Activated CD8-positive, alpha-beta memory T cell treated with anti-CD3 and anti-CD28 coated beads for 36 hours (primary cell): ENCODE measurements at regions not wholly inside any gene's neighbourhood (a gene's known extent, or its start where the extent isn't known, plus 50 kb on each side); places are given as distances from the start of the nearest gene placed in this dataset.
"Not testable (repeated sequence)": the region's sequence is repeated elsewhere in the genome, so short reads cannot be mapped to it uniquely, and the experiment has no call there.

Source experiments
- CTCF ChIA-PET: fragments of 350-600 bp; sonication (Branson Sonifier 250); formaldehyde crosslinking; loops from one replicate; lab custom pipeline; 2021; ENCODE audit warnings: antibody characterized with exemption; lab: Charles Lee
- POLR2A ChIA-PET: fragments of 350-600 bp; sonication (Branson Sonifier 250); formaldehyde crosslinking; loops from one replicate; lab custom pipeline; 2021; ENCODE audit warnings: antibody characterized with exemption; lab: Charles Lee

DNA sequence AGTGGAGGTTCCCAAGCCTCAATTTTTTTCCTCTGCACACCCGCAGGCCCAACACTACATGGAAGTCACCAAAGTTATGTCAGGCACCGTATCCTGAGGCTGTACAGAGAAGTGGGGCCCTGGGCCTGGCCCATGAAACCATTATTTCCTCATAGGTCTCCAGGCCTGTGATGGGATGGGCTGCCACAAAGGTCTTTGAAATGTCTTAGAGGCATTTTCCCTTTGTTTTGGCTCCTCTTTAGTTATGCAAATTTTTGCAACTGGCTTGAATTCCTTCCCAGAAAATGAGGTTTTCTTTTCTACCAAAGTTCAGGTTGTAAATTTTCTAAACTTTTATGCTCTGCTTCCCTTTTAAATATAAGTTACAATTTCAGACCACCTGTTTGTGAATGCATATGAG is 365.2 kb downstream of the HGF start:
- POLR2A ChIA-PET = interaction anchor here (0.6 kb wide), 1 partner anchor 61 kb away, joined by 14 read pairs; no protein-coding TSS in a partner anchor
- CTCF ChIA-PET = no interaction called here

DNA sequence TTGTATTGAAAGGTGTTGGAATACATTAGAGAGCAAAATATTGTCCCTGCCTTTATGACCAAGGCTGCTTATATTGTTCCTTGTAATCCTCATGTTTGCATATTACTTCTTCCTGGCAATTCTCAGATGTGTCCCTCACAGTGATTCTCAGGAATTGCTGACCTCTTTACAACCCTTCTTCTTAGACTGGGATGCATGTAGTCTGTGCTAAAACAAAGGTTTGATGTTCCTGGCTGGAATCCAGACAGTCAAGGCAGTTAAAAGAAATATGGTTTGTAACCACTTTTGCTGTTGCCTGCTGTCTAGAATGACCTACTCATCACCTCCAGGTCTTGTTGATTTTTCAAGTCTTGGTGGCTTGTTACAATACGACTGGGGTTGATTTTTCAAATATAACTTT is 367.6 kb downstream of the HGF start:
- POLR2A ChIA-PET = no interaction called here
- CTCF ChIA-PET = no interaction called here

DNA sequence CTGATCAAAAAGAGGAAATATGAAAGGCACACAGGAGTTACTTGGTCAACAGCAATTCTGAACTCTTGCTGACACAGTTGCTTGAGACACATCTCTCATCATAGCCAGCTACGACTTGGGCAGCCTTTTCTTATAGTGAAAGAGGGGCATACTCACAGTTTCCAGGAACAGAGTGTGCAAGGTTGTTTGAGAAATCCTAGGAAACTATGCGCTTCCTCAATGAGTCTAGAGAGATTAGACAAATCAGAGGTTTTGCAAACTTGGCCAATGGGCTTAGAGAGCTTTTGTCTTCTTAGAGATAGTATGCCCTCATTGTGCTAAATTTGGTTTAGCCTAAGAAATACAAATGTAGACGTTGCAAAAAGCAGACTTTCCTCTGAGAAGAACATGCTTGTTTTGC is 370.4 kb downstream of the HGF start:
- CTCF ChIA-PET = no interaction called here
- POLR2A ChIA-PET = no interaction called here

DNA sequence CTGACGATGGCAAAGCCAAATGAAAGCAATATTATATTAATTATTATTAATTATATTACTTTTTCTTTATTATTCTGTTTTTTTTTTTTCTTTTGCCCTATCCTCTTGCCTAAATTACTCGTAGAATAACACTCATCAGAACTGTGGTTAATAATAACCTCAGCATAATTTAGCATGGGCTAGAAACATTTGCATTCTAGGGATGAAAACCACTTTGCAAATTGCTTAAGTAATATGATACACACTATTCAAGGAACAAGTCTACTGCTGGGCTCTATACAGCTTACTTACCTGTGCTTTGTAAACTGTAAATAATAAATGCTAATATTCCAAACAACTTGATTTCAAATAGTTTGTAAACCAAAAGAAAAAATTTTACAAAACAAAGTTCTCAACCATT is 375.8 kb downstream of the HGF start:
- CTCF ChIA-PET = no interaction called here
- POLR2A ChIA-PET = no interaction called here

DNA sequence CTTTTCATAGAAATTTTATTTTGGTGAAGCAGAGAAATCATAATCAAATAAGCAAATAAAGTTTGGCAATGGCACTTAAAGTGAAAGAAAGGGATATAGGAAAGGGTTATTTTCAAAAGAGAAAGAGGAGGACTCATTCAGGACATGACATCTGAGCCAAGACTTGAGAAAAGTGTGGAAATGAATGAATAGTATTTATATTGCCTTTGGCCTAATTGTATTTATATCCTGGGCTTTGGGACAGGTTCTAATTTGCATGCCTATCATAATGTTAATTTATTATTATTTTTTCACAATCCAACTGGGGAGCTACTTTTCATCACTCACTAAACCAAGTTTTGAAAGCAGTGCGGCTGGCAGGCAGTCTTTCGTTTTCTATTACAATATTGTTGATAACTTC is 376.8 kb downstream of the HGF start:
- ChIA-PET CTCF (no interaction called here), POLR2A (no interaction called here)

DNA sequence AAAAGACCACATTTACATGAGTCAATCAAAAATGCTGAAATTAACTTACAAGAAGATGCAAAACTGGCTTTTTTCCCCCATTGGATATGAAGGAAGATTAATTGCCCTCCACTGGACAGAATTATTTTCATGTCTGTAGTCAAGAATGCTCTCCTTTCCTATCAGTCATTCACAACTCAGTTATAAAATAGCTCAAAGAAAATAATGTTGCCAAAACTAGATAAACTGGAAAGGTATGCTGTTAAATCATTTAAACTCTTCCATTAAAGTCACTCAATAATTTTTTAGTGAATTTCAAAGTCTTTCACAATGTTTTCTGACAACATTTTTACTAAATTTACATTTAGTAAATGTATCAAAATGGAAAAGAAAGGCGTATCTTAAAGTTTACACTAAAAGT is 384.5 kb downstream of the HGF start:
- CTCF ChIA-PET = no interaction called here
- POLR2A ChIA-PET = no interaction called here

DNA sequence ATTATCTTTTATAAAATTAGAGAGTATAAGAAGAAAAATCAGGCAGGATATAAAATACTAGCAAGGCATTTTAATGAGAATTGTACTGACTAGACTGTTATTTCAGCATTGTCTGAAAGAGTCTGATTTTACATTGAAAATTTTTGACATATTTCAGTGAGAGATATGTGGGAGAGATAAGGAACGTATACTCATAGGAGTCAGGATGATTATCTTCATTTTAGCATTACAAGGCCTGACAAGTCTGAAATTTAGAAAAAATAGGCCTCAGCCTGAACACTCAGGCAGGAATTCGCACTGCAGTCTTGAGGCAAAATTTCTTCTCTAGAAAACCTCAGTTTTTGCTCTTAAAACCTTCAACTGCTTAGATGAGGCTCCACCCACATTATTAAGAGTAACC is 386.0 kb downstream of the HGF start:
- POLR2A ChIA-PET = no interaction called here
- CTCF ChIA-PET = no interaction called here

DNA sequence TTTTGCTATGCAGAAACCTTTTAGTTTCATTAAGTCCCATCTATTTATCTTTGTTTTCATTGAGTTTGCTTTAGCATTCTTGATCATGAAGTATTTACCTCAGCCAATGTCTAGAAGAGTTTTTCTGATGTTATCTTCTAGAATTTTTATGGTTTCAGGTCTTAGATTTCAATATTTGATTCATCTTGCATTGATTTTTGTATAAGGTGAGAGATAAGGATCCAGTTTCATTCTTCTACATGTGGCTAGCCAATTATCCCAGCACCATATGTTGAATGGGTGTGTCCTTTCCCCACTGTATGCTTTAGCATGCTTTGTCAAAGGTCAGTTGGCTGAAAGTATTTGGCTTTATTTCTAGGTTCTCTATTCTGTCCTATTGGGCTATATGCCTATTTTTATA is 395.2 kb downstream of the HGF start:
- CTCF ChIA-PET, POLR2A ChIA-PET: not testable (repeated sequence)

DNA sequence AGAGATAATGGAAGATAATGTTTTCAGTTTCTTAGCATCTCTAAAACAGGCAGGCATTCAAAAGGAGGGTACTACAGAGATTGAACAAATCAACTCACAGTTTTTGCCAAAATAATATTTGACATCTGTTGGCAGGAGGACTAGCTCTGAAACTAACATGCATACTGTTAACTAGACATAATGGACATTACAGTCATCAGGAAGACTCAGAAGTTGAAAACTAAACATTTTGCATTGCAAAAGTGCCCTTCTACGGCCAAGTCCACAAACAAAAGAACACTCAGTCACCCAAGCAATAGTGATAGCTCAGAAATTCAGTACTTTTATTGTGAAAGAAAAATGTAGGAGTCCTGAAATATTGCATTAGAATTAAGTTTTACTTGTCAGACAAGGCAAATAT is 399.0 kb downstream of the HGF start:
- ChIA-PET POLR2A (no interaction called here), CTCF (no interaction called here)

DNA sequence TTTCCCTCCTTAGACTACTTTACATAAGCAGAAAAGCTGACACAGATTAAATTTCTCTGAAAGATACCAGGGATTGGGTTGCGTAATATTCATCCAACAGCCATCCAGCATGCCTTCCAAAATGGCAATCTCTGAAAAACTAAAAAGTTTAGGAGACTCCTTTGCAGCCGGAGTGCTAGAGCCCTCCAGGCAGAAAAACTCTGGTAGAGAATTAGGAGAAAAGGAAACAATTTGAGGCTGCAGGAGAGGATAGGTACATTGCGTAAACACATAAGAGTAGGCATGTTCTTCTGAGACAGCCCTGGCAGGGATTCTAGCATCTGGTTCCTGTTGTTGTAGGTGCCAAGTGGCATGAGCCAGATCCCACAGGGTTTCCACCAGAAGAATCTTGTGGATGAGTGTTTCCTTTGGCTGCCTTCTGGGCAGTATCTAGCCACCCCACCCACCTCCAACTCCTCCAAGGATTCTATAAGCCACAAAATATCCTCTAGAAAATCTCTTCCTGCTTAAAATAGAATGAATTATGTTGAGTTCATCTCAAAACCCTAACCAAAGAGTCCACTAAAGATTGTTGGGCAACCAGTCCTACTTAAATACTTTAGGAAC is 402.4 kb downstream of the HGF start:
- ChIA-PET CTCF (no interaction called here), POLR2A (no interaction called here)

DNA sequence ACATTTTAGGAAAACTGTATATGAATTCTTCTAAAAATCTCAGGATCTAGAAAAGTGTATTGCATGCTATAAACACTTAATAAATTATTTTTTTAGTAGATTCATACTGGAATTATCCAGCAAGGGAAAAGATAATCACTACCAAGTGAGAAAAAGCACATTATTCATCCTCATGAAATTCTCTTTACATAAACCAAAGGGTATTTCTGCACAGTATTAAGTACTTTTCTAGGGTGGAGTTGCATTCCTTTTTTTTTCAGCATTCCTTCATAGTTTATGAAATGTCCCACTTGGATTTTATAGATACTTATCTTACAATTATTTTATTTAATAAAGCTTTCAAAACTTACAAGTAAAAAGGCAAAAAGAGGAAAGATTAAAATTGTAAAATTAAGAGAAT is 403.3 kb downstream of the HGF start:
- POLR2A ChIA-PET = no interaction called here
- CTCF ChIA-PET = no interaction called here

DNA sequence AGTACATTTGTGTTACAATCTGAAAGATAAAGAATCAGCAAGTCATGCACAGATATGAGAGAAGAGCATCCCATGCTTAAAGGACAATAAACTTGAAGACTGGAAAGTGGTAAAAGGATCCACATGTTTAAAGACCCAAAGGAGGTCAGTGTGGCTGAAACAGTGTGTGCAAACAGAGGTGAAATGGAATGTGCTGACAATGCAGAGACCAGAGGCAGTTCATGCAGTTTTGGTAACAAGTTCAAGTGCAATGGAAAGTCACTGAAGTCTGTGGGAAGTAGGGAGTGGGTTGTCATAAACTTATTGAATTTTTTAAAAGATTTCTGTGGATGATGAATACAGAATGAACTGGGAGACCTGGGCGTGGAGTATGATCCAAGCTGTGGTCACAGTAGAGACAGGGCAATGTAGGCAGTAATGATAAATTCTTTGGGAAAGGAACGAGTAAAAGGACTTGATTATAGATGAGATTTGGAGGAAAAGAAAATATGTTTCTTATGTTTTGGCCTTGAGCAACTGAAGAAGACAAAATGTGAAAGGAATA is 408.0 kb downstream of the HGF start:
- ChIA-PET POLR2A (no interaction called here), CTCF (no interaction called here)

DNA sequence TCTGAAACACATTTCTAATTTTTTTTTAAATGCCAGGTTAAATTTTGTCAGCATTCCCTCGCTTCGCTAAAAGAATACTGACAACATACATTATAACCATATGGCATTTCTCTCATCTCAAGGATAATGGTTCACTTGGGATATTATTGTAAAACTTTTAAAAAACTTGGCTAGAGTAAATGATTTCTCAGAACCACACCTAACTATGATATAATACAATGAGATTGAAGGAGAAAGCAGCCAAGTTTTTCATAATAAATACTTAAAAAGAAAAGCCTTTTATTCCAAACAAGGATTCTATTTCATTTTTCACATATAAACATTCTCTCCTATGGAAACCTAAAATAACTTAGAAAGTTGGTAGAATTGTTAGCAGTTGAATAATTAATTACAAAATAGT is 413.9 kb downstream of the HGF start:
- ChIA-PET POLR2A (no interaction called here), CTCF (no interaction called here)

DNA sequence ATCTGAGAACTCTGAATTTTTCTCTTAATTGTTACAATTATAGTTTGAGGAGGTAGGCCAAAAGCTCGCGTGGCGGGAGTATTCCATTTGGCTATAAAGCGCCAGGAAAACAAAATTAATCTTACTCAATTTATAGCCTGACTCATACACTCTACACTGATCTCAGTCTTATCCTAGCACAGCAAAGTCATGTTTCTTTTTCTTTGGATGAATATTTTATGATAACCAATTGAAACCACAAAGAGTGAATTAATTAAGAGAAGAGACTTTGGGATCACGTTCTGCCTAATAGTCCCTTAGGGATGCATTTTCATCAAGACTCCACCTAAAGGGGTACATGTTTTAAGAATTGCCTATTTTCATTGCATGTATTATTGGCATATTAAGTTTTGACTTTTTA is 420.8 kb downstream of the HGF start:
- ChIA-PET CTCF (no interaction called here), POLR2A (no interaction called here)

DNA sequence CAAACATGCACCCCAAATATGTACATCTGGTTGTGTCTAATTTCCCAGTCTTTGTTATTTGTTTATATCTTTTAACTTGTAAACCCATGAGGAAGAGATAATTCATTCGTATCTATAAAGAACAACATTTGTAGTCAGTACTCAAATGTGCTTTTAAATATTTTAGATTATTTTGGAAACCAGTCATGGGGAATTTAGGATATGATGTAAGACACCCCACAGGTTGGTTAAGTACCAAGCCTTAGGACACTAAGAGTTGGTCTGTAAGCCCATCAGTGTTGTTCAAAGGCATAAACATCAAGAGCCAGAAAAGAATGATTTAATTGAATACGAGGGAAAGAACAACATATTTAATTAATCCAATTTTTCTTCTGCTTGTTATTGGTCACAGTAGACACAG is 421.1 kb upstream of the SEMA3C start:
- CTCF ChIA-PET = interaction anchor here (1.0 kb wide), 1 partner anchor 19 kb away, joined by 3 read pairs; no protein-coding TSS in a partner anchor
- POLR2A ChIA-PET = no interaction called here

DNA sequence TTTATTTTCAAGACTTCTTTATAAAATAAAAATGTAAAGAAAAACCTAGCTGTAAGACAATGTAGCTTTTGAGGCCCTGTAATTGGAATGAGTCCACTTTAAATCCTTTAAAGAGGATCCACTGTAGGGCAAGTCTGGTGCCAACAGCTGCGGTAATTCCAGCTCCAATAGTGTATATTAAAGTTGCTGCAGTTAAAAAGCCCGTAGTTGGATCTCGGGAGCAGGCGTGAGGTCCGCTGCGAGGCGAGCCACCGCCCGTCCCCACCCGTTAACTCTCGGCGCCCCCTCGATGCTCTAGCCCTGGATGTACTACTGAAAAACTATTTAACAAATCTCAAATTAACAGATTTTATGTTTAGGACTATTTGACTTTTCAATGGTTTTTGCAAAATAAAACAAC is 414.7 kb upstream of the SEMA3C start:
- CTCF ChIA-PET = no interaction called here
- POLR2A ChIA-PET = no interaction called here

DNA sequence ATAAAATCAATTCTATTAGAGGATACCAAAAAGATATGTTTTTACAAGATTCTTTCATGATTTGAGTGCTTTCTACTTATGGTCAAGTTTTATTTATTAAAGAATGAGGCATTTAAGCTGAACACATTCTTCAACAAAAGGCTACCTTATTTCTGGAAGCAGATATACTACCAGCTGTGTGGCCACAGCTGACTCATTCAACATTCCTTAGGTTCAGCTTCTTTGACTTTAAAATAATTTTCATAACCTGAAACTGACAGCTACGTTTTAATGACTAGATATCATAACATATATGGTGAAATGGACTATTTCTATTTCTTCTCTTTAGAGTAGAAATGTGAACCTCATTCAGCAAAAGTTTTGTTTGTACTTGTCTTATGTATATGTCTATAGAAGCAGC is 414.2 kb upstream of the SEMA3C start:
- ChIA-PET POLR2A (no interaction called here), CTCF (no interaction called here)

DNA sequence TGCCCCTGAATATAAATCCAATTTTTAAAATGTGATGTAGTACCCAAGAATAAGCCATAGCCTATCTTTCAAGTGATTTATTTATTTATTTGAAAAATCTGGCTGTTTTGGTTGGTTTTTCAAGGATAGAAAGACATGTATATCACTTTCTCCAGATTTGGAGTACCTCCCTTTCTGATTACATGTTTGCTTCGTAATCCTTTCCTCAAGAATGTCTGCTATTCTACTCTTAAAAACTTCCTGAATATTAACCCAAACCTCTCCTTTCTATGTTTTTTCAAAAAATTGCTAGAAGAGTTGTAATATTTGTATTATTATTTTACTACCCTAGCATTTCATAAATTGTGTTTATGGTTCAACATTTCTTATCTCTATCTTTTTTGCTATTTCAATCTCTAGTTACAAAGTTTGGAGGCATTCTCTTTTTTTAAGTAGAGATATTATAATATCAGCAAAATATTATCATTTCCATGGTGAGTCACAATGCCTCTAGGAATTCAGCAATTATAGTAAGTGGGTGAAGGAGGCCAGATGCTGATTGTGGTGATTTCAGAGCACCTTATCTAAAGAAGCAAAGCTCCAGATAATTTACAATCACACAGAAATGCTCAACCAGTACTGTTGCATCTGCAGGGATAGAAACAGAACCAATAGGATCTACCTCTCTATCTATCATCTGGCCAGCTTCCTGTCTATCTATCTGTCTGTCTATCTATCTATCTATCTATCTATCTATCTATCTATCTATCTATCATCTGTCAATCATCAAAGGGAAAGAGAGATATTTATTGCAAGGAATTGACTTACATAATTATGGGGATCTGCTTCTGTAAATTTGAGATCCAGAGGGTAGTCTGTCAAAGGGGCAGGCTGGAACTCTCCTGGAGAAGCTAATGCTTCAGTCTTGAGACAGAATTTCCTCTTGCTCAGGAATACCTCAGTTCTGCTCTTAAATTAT is 412.5 kb upstream of the SEMA3C start:
- CTCF ChIA-PET = no interaction called here
- POLR2A ChIA-PET = no interaction called here

DNA sequence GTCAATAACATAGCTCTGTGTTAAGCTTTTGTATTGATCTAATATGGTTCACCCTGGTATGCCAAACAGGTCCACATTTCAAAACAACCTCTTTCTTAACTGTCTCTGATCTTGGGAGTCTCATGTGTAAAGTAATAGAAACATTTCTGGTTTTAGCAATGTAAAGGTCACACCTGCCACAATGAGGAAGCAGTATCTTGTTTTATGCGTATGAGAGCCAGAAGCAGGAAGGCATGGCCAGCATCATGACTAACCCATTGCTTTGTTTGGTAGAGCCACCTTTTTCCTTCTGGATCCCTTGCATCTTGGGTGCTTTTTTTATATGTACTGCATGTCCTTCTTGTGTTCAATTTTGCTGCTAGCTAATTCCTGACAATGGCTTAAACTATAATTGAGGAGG is 411.3 kb upstream of the SEMA3C start:
- POLR2A ChIA-PET = no interaction called here
- CTCF ChIA-PET = no interaction called here

DNA sequence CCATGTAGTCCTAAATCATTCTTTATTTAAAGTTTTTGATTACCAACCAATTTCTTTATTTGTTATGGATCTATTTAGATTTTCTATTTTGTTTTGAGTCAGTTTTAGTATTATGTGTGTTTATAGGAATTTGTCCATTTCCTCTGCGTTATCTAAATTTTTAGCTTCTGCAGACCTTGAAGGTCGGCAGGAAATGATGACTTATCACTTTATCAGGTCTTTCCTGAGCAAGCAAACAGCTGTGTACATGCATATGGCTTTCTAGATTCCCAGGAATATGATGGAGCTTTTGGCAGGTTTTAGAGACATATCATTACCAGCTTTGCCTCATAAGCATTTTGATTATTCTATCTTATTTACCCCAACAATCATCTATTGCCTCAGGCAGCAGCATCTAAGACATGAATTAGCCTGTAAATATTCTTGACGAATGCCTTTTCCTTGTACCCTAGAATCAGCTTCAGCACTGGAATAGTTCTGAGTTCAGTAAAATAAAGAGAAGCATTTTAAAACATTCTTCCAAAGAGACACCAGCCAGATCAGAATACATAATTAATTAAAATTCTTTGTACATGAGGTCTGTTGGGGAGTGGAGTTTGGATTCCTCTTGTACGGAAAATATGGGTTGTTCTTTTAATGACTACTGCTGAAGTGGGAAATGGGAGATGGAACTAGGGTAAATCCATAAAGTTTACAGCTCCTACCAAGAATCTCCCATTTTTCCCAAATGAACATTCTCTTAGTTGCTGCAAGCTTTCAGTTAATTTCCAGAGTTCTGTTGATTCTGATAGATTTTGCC is 408.8 kb upstream of the SEMA3C start:
- POLR2A ChIA-PET = no interaction called here
- CTCF ChIA-PET = no interaction called here
